DMS53 treated with DMSO at 0.1 percent for 48 hours (cell line): ENCODE measurements at regions not wholly inside any gene's neighbourhood (a gene's known extent, or its start where the extent isn't known, plus 50 kb on each side); places are given as distances from the start of the nearest gene placed in this dataset.

ENCODE experiments used
- DNase-seq: peaks from one replicate; lab custom pipeline; 2025; ENCODE audit not compliant: unreplicated experiment; lab: John Stamatoyannopoulos, UW

DNA sequence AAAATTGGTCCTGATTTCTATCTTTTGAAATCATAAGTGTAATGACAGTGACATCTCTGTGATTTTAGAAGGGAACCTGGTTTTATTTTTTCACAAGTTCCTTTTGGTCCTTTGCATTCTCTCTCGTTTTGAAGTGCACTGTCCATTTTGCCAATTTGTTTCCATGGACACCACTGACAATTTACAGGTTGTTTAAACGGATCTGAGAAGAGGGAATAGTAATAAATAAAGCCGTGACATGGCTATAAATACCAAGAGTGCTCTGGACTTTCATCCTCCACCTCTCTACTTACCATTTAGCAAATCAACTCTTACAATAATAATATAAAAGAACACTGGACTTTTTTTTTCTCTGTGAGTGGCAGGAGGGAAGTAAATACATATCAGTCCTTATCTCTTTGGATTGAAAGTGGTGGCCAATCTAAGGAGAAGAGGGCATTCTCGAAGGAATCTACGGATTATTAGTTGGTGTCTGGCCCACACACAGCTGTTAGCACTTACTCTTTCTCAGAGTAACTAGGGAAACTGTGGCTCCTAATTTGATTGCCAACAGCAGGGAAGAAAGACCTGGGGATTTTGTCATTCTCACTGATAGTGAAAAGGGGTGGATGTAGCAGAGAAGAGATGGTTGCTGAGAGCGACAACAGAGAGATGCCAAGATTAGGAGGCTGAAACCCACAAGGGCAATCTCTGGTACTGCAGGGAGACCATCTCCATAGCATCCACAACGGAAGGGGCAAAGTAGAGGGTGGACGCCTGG, 108.7 kb upstream of the FSHR start:
- no peak for DNase-seq

GRCh38 chr2:49261781-49262180, 107.5 kb upstream of the FSHR start:
- no peak for DNase-seq

GRCh38 chr2:49260979-49261538, 106.7 kb upstream of the FSHR start:
- DNase-seq: peak; percentile 70

DNA sequence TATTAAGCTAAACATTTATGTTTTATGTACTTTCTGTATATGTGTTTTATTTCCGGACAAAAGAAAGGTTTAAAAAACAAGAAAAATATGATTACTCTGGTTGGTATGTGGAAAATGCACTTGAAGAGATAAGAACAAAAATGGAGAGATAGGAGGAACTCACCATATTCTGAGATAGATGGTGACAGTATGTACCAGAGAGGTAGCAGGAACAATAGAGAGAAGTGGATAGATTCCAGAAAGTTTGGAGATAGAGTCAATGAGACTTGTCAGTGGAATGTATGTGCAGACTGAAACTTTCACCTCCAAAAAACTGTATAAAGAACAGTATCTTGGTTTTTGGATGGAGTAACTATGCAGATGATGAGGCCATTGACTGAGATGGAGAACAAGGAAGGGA, 105.6 kb upstream of the FSHR start:
- no peak for DNase-seq

DNA sequence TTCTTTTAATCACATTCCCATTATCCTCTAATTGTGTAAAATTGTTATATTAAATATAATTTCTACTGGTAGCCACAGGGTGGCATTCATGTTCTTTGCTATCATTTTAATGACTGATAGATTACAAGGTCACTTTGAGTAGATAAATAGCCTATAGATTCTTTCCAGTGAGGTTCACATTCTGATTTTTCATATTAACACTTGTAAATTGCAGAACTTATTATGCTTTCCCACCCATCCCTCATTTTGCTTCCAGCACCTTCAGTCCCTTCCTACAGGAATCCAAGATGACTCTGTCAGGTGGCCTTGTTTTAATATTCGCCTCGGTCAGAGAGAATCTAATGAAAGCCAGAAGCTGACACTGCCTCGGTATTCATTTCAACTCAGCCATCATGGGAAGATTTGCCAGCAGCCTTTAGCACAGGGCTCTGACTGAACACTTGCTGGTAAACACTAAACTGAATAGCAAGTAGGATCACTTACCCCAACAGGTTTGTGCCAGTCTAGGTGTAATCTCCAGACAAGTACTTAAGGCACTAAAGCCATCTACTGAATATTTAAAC, 101.2 kb upstream of the FSHR start:
- peak; percentile 95 for DNase-seq

DNA sequence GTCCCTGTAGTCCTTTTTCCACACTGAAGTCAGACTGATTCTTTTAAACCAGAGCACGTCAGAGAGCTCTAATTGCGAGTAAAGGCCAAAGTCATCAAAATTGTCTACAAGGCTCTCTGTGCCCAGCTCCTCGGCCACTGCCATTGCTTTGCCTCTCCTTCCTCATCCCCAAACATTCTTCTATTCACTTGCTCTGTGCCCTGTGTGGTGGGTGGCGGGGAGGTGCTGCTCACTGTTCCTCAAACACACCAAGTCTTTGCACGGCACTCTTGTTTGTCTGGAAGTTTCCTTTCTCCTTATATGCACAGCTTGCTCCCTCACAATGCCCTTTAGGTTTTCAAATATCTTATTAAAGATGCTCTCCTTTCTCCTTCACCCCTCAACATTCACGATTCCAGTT, 100.1 kb upstream of the FSHR start:
- DNase-seq: no peak

DNA sequence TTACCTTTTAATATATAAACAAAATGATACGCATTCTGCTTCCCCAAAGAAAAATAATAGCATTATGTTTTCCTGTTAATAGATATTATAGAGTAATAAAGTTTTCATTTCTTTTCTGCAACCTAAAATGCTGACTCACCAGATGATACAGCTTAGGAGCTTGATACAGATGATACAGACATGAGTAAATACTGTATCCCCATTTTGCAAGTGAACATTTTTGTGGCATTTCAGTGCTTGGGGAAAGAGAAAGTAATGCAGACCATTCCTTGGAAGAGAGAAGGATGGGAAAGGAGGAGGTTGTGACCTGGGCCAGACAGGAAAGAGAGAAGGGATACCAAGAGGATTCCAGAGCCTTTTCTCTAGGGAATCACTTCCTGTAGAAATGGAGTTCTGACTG, 97.5 kb upstream of the FSHR start:
- no peak for DNase-seq

GRCh38 chr2:49251251-49251650, 96.9 kb upstream of the FSHR start:
- DNase-seq: no peak

DNA sequence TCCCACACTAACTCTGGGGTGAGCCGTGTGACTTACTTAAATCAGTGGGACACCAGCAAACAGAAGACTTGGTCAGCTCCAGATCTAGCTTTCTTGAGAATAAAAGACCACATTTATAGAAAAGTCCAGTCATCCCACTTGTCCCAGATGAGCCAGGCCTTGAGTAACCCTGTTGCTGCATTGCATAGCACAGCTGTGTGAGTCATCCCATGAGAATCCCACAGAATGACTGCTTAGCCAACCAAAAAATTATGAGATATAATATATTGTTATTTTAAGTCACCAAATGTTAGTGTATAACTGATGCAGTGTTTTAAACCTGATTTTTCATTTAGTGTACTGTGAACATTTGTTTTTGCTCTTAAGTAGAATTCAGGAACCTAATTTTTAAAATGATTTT, 94.2 kb upstream of the FSHR start:
- DNase-seq: no peak

DNA sequence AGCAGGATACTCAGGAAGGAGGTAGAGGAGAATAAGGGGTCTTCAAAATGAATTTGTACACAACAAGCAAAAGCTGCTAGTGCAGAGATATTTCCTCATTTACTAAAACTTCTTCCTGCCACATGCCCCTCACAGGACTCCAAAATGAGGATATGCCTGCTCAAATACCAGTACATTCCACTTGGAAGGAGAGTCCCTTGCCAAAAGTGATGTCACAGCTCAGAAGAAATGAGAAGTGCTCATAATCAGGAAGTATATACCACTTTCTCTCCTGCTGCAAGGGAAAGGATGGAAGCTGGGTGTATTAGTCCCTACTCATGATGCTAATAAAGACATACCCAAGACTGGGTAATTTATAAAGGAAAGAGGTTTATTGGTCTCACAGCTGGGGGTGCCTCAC, 87.7 kb upstream of the FSHR start:
- no peak for DNase-seq

DNA sequence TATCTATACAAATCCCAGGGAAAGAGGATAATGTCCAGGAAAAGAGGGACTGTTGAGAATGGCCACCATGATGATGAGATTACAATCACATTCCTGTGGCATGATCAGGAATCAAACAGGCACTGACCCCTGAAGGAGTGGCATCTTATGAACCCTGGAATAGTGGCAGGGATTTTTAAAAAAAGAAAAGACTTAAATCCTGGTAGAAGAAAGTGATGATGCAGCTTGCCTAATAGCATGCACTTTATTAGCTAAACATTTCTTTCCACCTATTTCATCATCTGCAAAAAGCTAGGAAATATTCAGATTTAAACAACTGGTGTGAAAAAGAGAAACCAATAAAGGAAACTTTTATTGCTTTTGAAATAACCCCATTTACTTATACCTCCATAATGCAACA, 87.2 kb upstream of the FSHR start:
- no peak for DNase-seq

GRCh38 chr2:49240608-49241007, 86.3 kb upstream of the FSHR start:
- peak; percentile 93 for DNase-seq

DNA sequence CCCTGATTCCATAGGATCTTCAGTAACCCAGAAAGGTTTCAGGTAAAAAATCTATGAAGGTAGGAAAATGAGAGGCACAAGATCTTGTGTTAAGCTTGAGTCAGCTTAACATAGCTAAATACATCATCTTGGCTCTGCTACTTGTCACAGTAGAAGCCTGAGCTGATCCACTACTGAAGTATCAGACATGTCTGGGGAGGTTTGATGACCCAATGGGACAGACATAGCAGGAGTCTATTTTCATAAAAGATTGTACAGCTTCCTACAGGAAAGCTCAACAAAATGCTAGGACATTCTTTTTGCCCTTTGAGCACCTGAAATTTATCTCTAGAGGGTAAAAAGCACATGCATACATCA, 84.3 kb upstream of the FSHR start:
- DNase-seq: no peak

DNA sequence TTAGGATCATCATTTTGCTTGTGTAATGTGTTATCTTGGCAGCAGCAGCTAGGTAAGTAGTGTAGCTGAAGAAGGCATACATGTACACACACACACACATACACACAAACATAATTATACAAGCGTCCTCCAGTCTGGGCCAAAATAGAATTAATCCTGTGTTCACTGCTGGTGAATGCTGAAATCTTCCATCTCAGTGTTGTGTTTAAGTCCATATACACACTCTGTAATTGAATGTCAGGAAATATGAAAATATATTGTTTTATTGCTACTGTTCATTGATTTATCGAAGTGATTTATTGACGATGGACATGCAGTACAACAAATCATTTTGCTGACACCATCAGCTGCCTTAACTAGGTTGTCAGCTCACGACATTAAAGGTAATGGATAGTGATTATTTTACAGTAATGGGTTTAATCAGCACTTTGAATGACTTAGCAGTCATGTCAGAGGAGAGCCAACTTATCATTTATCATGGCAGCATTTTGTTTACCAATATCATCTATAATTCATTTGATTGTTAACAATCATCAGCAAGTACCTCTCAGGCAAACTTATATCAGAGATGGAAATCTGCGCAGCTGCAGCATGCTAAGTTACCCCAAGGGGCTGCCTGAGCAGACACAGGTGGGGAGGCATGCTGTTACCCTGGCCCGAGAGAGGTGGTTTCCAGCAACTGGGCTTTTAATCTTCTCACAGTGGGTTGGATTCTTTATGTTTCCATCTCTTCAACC, 83.7 kb upstream of the FSHR start:
- DNase-seq: no peak

DNA sequence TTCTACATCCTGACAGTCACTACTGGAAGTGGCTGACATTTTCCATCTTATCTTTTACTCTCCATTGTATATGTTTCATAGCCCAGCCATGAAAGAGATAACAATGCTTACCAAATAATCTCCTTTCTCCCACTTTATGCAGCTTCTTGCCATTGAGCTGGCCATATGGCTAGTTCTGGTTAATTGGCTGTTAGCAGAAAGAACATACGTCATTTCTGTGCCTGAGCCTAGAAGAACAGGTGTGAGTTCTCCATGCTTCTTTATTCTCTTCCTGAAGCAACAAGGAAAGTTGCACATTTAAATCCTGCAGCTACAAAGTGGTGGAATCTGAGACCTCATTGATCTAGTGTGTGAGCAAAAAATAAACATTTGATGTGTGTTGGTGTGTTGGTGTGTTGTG, 82.0 kb upstream of the FSHR start:
- no peak for DNase-seq

GRCh38 chr2:49226360-49226759, 72.0 kb upstream of the FSHR start:
- no peak for DNase-seq

DNA sequence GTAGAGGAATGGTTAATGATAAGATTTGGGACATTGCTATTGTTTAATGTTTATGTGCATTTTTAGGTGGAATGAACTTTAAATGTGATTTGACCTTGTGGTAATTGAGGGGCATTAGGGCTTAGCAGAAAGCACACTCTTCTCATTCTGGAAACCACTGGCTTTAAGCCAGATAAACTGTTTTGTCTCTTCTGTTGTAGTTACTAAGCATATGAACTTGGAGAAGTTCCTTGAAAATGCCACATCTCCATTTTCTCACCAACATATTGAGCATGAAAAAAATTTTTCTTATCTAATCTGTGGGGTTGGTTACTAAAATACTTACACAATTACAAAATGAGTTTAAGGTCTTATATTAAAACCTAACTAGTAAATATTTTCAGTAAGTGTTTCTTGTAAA, 70.8 kb upstream of the FSHR start:
- DNase-seq: no peak

DNA sequence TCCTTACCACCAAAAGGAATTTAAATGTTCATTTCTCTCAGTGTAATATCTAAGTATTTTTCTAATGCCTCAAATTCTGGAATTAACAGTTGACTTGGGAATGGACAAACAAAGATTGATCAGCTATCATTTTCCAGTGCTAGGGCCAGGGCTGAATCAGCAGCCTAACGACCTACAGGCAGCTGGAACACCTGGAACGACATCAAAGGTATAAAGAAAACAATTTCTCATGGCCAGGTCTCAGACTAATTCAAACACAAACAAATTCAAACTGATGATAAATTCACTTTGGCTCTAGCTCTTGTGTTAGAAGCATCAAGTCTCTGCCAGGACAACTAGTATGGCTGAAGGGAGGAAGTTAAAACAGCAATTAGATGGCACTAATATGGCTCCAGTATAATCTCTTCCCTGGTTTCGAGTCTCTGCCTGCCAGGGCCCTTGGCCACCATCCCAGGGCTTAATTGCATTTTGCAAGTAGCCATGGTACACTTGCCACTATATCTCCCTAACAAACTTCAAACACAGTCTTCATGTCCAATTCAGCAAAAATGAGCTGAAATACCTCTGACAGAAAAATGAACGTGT, 70.2 kb upstream of the FSHR start:
- no peak for DNase-seq

- DNase-seq: no peak
These were observed 68.7 kb upstream of the FSHR start for GRCh38 chr2:49222975-49223528.

DNA sequence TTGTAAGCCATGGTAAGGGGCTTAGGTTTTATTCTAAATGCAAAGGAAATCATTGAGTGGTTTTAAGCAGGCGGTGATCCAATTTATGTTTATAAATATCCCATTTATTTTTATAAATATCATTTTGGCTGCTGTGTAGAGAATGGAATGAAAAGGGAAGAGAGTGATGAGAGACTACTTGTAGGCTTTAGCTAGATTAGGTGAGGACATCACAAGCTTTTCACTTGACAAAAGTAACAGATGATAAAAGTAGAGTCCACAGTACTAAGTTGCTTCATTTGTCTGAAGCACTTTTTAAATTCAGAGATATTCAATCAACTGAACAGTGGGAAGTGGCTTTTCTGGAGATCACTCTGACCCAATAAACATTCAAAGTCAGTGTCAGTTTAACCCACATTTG, 65.4 kb upstream of the FSHR start:
- DNase-seq: no peak

- peak; percentile 44 for DNase-seq
These were observed 55.9 kb upstream of the FSHR start for GRCh38 chr2:49210191-49210590.

GRCh38 chr2:49207204-49207603, 52.9 kb upstream of the FSHR start:
- DNase-seq: no peak
